GM12872 (cell line): ENCODE measurements at regions not wholly inside any gene's neighbourhood (a gene's known extent, or its start where the extent isn't known, plus 50 kb on each side); places are given as distances from the start of the nearest gene placed in this dataset.

Experiments
- CTCF ChIP-seq: IDR thresholded peaks from 3 replicates; pipeline ENCODE4 v1.5.1; 2011; ENCODE audit warnings: low read depth, mild to moderate bottlenecking, low read length, moderate library complexity; ENCODE audit not compliant: insufficient read depth

DNA sequence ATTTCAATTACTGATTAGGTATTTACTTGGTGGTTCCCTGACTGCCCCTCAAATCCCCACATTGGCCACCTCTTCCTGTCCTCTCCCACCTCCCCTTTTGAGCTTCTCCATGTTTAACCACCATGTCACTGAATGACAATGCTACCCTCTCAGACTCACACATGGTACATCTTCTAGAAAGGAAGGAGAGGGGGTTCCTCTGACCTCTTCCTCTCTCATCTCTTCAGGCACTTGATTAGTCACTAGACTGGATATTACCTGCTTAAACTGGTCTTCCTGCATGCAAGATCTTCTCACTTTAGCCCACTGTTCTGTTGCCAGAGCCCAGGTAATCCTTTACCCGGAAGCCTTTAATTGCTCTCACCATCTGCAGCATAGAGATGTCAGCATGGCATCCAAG lies 64.9 kb downstream of the DIPK2A start:
- TF ChIP-seq CTCF, result no peak

GRCh38 chr3:144039661-144040060 lies 68.0 kb downstream of the DIPK2A start:
- TF ChIP-seq CTCF, result no peak

- no peak for TF ChIP-seq CTCF
Observed at GRCh38 chr3:144041960-144042556, 70.4 kb downstream of the DIPK2A start.

GRCh38 chr3:144045766-144046165 lies 74.1 kb downstream of the DIPK2A start:
- TF ChIP-seq CTCF, result no peak

- no peak for TF ChIP-seq CTCF
Observed at GRCh38 chr3:144049374-144049773, 77.8 kb downstream of the DIPK2A start.

GRCh38 chr3:144051211-144051610 lies 79.6 kb downstream of the DIPK2A start:
- TF ChIP-seq CTCF, result no peak

DNA sequence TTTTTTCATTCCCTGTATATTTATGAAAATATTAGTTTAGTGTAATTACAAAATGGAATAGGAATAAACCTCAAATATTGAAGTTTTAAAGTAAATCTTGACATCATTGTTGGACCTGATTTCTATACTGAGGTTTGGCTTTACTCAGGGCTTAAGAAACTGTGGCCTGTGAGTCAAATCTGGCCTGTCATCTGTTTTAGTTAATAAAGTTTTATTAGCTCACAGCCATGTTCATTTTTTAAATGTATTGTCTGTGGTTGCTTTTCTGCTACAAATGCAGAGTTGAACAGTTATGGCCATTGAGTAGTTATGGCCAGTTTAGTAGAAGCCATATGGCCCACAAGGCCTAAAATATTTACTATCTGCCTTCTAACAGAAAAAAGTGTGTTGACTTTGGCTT lies 80.7 kb downstream of the DIPK2A start:
- TF ChIP-seq CTCF, result no peak

- TF ChIP-seq CTCF, result no peak
Observed at GRCh38 chr3:144053121-144053520, 81.5 kb downstream of the DIPK2A start.
